ENCODE measurements at regions not wholly inside any gene's neighbourhood (a gene's known extent, or its start where the extent isn't known, plus 50 kb on each side); places are given as distances from the start of the nearest gene placed in this dataset.
"Not testable (repeated sequence)": the region's sequence is repeated elsewhere in the genome, so short reads cannot be mapped to it uniquely, and the experiment has no call there.

- not testable (repeated sequence) for H3K9ac ChIP-seq (ENCODE audit: low read depth in 1 of 3, low read length in 3 of 3); H3K27ac ChIP-seq (ENCODE audit: low read depth, low read length); H3K36me3 ChIP-seq (ENCODE audit: control insufficient read depth in 3 of 3, insufficient read depth in 3 of 3, low read length in 3 of 3); H3K4me3 ChIP-seq (ENCODE audit: low read length in 3 of 3); H3K4me1 ChIP-seq (ENCODE audit: control insufficient read depth in 3 of 3, insufficient read depth in 3 of 3, low read length in 3 of 3); H3K9me3 ChIP-seq (ENCODE audit: control insufficient read depth in 3 of 3, low read length in 3 of 3)
- H3K27me3 ChIP-seq (ENCODE audit: control insufficient read depth in 3 of 3, insufficient read depth in 3 of 3, low read length in 3 of 3), result peaks cover 39 to 61% (median 47%) of the 10 kb centered on the region in 3 donors
Observed at GRCh38 chr10:100638969-100639368, 103.2 kb downstream of the HIF1AN start.

GRCh38 chr10:100642295-100642994, 102.9 kb upstream of the PAX2 start:
- Histone ChIP-seq H3K9ac (ENCODE audit: low read depth in 1 of 3, low read length in 3 of 3) (no peak overlapping the region), H3K4me1 (ENCODE audit: control insufficient read depth in 3 of 3, insufficient read depth in 3 of 3, low read length in 3 of 3) (no peaks in the 10 kb centered on the region), H3K4me3 (ENCODE audit: low read length in 3 of 3) (no peak overlapping the region), H3K27me3 (ENCODE audit: control insufficient read depth in 3 of 3, insufficient read depth in 3 of 3, low read length in 3 of 3) (peaks cover 62 to 76% (median 63%) of the 10 kb centered on the region in 3 donors), H3K9me3 (ENCODE audit: control insufficient read depth in 3 of 3, low read length in 3 of 3) (no peaks in the 10 kb centered on the region), H3K27ac (ENCODE audit: low read depth, low read length) (no peak overlapping the region), H3K36me3 (ENCODE audit: control insufficient read depth in 3 of 3, insufficient read depth in 3 of 3, low read length in 3 of 3) (no peaks in the 10 kb centered on the region)

GRCh38 chr10:100645091-100645490, 100.3 kb upstream of the PAX2 start:
- H3K27me3 ChIP-seq (ENCODE audit: control insufficient read depth in 3 of 3, insufficient read depth in 3 of 3, low read length in 3 of 3), result peaks cover 59 to 69% (median 66%) of the 10 kb centered on the region in 3 donors
- no peaks in the 10 kb centered on the region for H3K36me3 ChIP-seq (ENCODE audit: control insufficient read depth in 3 of 3, insufficient read depth in 3 of 3, low read length in 3 of 3)
- no peak overlapping the region for H3K27ac ChIP-seq (ENCODE audit: low read depth, low read length)
- H3K9ac ChIP-seq (ENCODE audit: low read depth in 1 of 3, low read length in 3 of 3), result no peak overlapping the region
- H3K9me3 ChIP-seq (ENCODE audit: control insufficient read depth in 3 of 3, low read length in 3 of 3), result no peaks in the 10 kb centered on the region
- H3K4me3 ChIP-seq (ENCODE audit: low read length in 3 of 3), result no peak overlapping the region
- no peaks in the 10 kb centered on the region for H3K4me1 ChIP-seq (ENCODE audit: control insufficient read depth in 3 of 3, insufficient read depth in 3 of 3, low read length in 3 of 3)

- Histone ChIP-seq H3K4me3 (ENCODE audit: low read length in 3 of 3) (no peak overlapping the region), H3K4me1 (ENCODE audit: control insufficient read depth in 3 of 3, insufficient read depth in 3 of 3, low read length in 3 of 3) (no peaks in the 10 kb centered on the region), H3K27ac (ENCODE audit: low read depth, low read length) (no peak overlapping the region), H3K9me3 (ENCODE audit: control insufficient read depth in 3 of 3, low read length in 3 of 3) (no peaks in the 10 kb centered on the region), H3K9ac (ENCODE audit: low read depth in 1 of 3, low read length in 3 of 3) (no peak overlapping the region), H3K27me3 (ENCODE audit: control insufficient read depth in 3 of 3, insufficient read depth in 3 of 3, low read length in 3 of 3) (peaks cover 60 to 72% (median 65%) of the 10 kb centered on the region in 3 donors), H3K36me3 (ENCODE audit: control insufficient read depth in 3 of 3, insufficient read depth in 3 of 3, low read length in 3 of 3) (no peaks in the 10 kb centered on the region)
Observed at GRCh38 chr10:100645613-100646392, 99.6 kb upstream of the PAX2 start.

- H3K36me3 ChIP-seq (ENCODE audit: control insufficient read depth in 3 of 3, insufficient read depth in 3 of 3, low read length in 3 of 3), result no peaks in the 10 kb centered on the region
- no peaks in the 10 kb centered on the region for H3K4me1 ChIP-seq (ENCODE audit: control insufficient read depth in 3 of 3, insufficient read depth in 3 of 3, low read length in 3 of 3)
- H3K27me3 ChIP-seq (ENCODE audit: control insufficient read depth in 3 of 3, insufficient read depth in 3 of 3, low read length in 3 of 3), result peaks cover 57 to 67% (median 66%) of the 10 kb centered on the region in 3 donors
- no peak overlapping the region for H3K9ac ChIP-seq (ENCODE audit: low read depth in 1 of 3, low read length in 3 of 3)
- H3K9me3 ChIP-seq (ENCODE audit: control insufficient read depth in 3 of 3, low read length in 3 of 3), result no peaks in the 10 kb centered on the region
- no peak overlapping the region for H3K4me3 ChIP-seq (ENCODE audit: low read length in 3 of 3)
- H3K27ac ChIP-seq (ENCODE audit: low read depth, low read length), result no peak overlapping the region
Observed at GRCh38 chr10:100647928-100648327, 97.5 kb upstream of the PAX2 start.

- H3K27me3 ChIP-seq (ENCODE audit: control insufficient read depth in 3 of 3, insufficient read depth in 3 of 3, low read length in 3 of 3), result peaks cover 65 to 67% (median 67%) of the 10 kb centered on the region in 3 donors
Observed at GRCh38 chr10:100650693-100651092, 94.7 kb upstream of the PAX2 start.

GRCh38 chr10:100651099-100651498, 94.3 kb upstream of the PAX2 start:
- peaks cover 66 to 69% (median 69%) of the 10 kb centered on the region in 3 donors for H3K27me3 ChIP-seq (ENCODE audit: control insufficient read depth in 3 of 3, insufficient read depth in 3 of 3, low read length in 3 of 3)
- not testable (repeated sequence) for H3K36me3 ChIP-seq (ENCODE audit: control insufficient read depth in 3 of 3, insufficient read depth in 3 of 3, low read length in 3 of 3)

More at GRCh38 chr10:100650693-100651092, 94.7 kb upstream of the PAX2 start:
- no peak overlapping the region for H3K4me3 ChIP-seq (ENCODE audit: low read length in 3 of 3)
- peaks cover 0 to 6% (median 4%) of the 10 kb centered on the region in 3 donors for H3K4me1 ChIP-seq (ENCODE audit: control insufficient read depth in 3 of 3, insufficient read depth in 3 of 3, low read length in 3 of 3)
- no peak overlapping the region for H3K27ac ChIP-seq (ENCODE audit: low read depth, low read length)
- no peak overlapping the region for H3K9ac ChIP-seq (ENCODE audit: low read depth in 1 of 3, low read length in 3 of 3)
- no peaks in the 10 kb centered on the region for H3K9me3 ChIP-seq (ENCODE audit: control insufficient read depth in 3 of 3, low read length in 3 of 3)
- H3K36me3 ChIP-seq (ENCODE audit: control insufficient read depth in 3 of 3, insufficient read depth in 3 of 3, low read length in 3 of 3), result no peaks in the 10 kb centered on the region

GRCh38 chr10:100651916-100652315, 93.5 kb upstream of the PAX2 start:
- Histone ChIP-seq H3K36me3 (ENCODE audit: control insufficient read depth in 3 of 3, insufficient read depth in 3 of 3, low read length in 3 of 3) (no peaks in the 10 kb centered on the region), H3K27ac (ENCODE audit: low read depth, low read length) (no peak overlapping the region), H3K9me3 (ENCODE audit: control insufficient read depth in 3 of 3, low read length in 3 of 3) (no peaks in the 10 kb centered on the region), H3K4me1 (ENCODE audit: control insufficient read depth in 3 of 3, insufficient read depth in 3 of 3, low read length in 3 of 3) (peaks cover 0 to 9% (median 8%) of the 10 kb centered on the region in 3 donors), H3K9ac (ENCODE audit: low read depth in 1 of 3, low read length in 3 of 3) (no peak overlapping the region), H3K27me3 (ENCODE audit: control insufficient read depth in 3 of 3, insufficient read depth in 3 of 3, low read length in 3 of 3) (peaks cover 61 to 67% (median 65%) of the 10 kb centered on the region in 3 donors), H3K4me3 (ENCODE audit: low read length in 3 of 3) (no peak overlapping the region)

More at GRCh38 chr10:100651099-100651498, 94.3 kb upstream of the PAX2 start:
- H3K9ac ChIP-seq (ENCODE audit: low read depth in 1 of 3, low read length in 3 of 3); H3K27ac ChIP-seq (ENCODE audit: low read depth, low read length); H3K9me3 ChIP-seq (ENCODE audit: control insufficient read depth in 3 of 3, low read length in 3 of 3); H3K4me3 ChIP-seq (ENCODE audit: low read length in 3 of 3); H3K4me1 ChIP-seq (ENCODE audit: control insufficient read depth in 3 of 3, insufficient read depth in 3 of 3, low read length in 3 of 3): not testable (repeated sequence)

GRCh38 chr10:100652406-100653135, 92.8 kb upstream of the PAX2 start:
- Histone ChIP-seq H3K4me3 (ENCODE audit: low read length in 3 of 3) (no peak overlapping the region), H3K36me3 (ENCODE audit: control insufficient read depth in 3 of 3, insufficient read depth in 3 of 3, low read length in 3 of 3) (no peaks in the 10 kb centered on the region), H3K9me3 (ENCODE audit: control insufficient read depth in 3 of 3, low read length in 3 of 3) (no peaks in the 10 kb centered on the region), H3K27ac (ENCODE audit: low read depth, low read length) (no peak overlapping the region), H3K9ac (ENCODE audit: low read depth in 1 of 3, low read length in 3 of 3) (no peak overlapping the region), H3K4me1 (ENCODE audit: control insufficient read depth in 3 of 3, insufficient read depth in 3 of 3, low read length in 3 of 3) (peaks cover 0 to 9% (median 8%) of the 10 kb centered on the region in 3 donors), H3K27me3 (ENCODE audit: control insufficient read depth in 3 of 3, insufficient read depth in 3 of 3, low read length in 3 of 3) (peaks cover 65 to 69% (median 66%) of the 10 kb centered on the region in 3 donors)

All from skeletal muscle tissue (tissue), 3 donors.